Putamen (tissue), 1 donor: ENCODE measurements at regions not wholly inside any gene's neighbourhood (a gene's known extent, or its start where the extent isn't known, plus 50 kb on each side); places are given as distances from the start of the nearest gene placed in this dataset.

ENCODE experiments used
- DNase-seq: peaks from one replicate; pipeline ENCODE4 v3.0.0-alpha.2; 2016; ENCODE audit warnings: low spot score

GRCh38 chr3:82087958-82088357 lies 326.5 kb upstream of the GBE1 start:
- DNase-seq: no peak

- DNase-seq: no peak
These were observed 324.5 kb upstream of the GBE1 start for GRCh38 chr3:82085851-82086475.

GRCh38 chr3:82085356-82085755 lies 323.9 kb upstream of the GBE1 start:
- DNase-seq: no peak

DNA sequence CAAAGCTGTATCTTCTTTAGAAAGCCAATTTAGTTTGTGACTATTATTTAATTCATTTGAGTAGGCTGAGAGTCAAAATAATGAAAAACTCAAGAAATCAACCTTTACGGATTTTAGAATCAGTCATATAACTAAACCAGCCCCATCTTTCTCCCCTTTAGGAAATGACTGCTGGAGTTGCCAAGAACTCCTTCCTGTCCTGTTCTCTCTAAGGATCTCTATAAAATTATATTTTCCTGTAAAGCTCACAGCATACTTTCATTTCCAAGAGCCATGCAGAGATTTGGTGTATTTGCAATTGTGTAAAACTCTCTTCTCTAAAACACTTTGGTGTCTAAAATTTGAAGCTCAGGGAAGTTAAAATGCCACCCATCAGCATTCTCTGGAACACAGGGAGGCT lies 323.4 kb upstream of the GBE1 start:
- DNase-seq: no peak

- DNase-seq: no peak
These were observed 321.4 kb upstream of the GBE1 start for GRCh38 chr3:82082796-82083195.

GRCh38 chr3:82081351-82081750 lies 319.9 kb upstream of the GBE1 start:
- DNase-seq: no peak

GRCh38 chr3:82080792-82081191 lies 319.3 kb upstream of the GBE1 start:
- no peak for DNase-seq

GRCh38 chr3:82080261-82080660 lies 318.8 kb upstream of the GBE1 start:
- no peak for DNase-seq

- DNase-seq: no peak
These were observed 318.0 kb upstream of the GBE1 start for GRCh38 chr3:82079335-82079890.

DNA sequence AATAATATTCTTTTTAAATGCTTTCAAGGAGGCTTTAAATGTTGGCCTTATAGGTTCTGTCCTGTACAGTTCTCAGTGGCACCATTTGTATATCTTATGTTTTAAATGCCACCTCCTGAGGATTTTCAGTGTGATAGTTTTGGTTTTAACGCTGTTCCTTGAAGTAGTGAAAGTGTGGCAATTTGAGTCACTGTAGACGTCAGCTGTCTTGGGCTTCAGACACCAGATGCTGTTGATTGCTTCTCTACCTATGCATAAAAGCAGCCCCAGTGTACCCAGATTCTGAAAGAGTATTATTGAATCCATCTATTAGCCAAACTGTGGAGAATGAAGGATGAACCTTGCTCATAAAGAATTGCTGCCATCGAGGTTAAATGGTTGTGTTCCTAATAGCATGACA lies 316.8 kb upstream of the GBE1 start:
- DNase-seq: no peak

GRCh38 chr3:82067420-82067819 lies 306.0 kb upstream of the GBE1 start:
- no peak for DNase-seq

- DNase-seq: no peak
These were observed 297.4 kb upstream of the GBE1 start for GRCh38 chr3:82058809-82059208.

GRCh38 chr3:82055792-82056191 lies 294.3 kb upstream of the GBE1 start:
- DNase-seq: no peak

DNA sequence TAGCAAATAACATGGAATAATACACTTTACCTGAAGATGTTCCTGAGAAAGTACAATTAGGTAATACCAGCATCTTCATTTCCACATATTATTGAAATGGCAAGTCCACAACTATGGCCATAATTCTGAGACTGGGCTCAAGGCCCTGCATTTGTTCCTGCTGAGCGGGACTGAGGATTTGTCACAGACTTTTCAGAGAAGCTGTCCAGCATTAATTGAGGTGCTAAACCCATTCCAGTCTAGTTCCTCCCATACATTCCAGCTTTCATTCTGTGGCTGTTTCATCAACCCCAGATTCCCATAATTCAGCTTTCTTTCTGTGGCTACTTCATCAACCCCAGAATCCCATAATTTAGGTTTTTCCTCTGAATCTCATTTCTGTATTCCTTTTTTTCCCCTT lies 293.4 kb upstream of the GBE1 start:
- DNase-seq: no peak

GRCh38 chr3:82053236-82053635 lies 291.8 kb upstream of the GBE1 start:
- no peak for DNase-seq

DNA sequence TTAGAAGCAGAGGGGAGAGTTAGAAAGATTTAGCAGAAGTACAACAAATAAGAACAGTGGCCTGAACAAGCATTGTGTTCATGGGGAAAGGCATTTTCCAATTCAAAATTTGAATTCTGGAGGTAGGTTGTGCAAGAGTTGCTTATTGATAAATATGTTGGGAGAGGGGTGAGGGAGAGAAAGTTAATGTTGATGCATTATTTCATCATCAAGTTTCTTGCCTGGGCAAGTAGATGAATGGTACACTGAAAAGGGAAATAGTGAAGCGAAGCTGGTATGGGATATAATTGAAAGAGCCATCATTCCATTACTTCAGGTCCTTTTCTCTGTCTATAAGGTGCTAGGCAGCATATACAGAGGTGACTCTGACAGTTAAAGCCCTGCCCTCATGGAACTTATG lies 288.9 kb upstream of the GBE1 start:
- no peak for DNase-seq

GRCh38 chr3:82048711-82049110 lies 287.3 kb upstream of the GBE1 start:
- no peak for DNase-seq

DNA sequence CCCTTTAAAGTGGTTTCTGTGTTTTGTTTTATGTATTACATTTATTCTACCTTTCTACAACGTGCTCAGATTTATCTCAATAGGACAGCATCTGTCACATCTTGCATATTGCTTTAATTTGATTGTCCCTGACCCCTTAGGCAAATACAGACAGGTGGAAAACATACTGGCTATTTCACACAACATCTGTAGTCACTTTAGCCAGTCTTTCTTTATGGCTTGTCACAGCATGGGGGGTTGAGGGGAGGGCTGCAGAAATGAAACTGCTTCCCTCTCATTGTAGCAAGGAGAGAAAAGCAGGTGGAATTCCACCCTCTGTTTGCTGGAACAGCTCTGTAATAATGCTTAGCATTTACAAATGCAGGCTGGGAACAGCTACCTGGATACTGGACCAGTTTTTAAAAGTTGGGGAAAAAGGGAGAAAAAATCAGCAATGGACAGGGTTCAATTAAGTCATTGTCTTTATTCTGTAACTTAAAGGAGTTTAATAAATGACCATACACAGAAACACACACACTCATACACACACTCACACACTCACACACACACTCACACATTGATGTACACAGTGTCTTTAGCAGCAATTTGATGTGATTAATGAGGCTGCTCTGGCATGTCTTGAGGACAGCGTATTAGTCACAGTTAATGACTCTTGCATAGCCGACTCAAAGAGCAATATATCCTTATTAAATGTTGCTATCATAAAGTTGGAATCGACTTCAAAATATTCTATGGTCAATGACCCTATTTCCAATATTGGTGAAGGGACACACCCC lies 283.7 kb upstream of the GBE1 start:
- no peak for DNase-seq

DNA sequence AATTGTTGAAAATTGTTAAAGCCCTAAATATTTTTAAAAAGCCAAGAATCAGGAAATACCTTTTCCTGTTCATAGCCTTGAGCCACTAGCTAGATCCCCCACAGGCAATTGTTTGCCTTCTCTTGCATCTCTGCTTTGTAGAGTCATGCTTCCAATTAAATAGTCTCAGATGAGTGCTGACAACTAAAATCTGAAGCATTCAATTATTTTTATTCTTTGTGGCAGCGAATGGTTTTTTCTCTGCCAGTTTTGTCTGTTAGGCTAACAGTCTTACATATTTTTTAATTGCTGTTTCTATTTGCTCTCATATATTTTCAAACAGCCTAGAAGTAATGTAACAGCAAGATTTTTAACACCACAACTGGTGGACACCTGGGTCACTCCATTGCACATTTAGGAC lies 277.1 kb upstream of the GBE1 start:
- DNase-seq: no peak

GRCh38 chr3:82033186-82033585 lies 271.7 kb upstream of the GBE1 start:
- DNase-seq: no peak

- DNase-seq: no peak
These were observed 270.2 kb upstream of the GBE1 start for GRCh38 chr3:82031596-82031995.

DNA sequence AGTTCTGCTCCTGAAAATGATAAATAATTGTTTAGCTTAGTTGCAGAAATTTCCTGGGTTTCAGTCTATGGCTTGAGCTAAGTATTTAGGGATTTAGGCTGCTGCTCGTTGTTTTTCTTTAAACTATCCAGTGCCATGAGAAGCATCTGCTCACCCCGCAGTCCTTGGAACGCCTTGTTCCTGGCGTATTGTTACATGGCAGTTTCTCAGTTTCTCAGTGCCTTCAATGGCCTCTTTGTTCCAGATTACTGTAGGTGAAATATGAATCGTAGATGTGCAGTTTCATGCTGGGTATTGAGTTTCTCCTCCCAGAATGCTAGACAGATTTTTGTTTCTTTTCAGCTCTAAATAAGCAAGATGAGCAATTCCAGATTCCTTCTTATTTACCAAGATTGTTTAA lies 269.5 kb upstream of the GBE1 start:
- DNase-seq: no peak

DNA sequence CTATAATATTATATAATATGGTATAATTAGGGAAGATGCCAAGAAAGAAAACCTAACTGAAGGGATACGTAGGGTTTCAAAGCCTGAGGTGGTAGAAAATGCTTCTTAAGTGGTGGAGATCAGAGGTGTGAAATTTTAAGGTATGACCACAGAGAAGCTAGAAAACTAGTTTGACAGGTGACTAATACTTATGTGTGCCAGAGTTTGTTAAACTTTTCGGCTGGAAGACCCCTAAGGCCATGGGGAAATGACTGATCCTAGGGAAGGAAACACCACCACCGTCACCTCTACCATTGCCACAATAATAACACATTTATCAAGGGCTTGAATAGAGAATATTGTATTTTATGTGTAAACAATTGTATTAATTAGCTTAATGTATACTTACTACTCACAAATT lies 261.4 kb upstream of the GBE1 start:
- no peak for DNase-seq

- DNase-seq: no peak
These were observed 258.8 kb upstream of the GBE1 start for GRCh38 chr3:82020282-82020681.
